Iris pigment epithelial cell (primary cell): ENCODE measurements at regions not wholly inside any gene's neighbourhood (a gene's known extent, or its start where the extent isn't known, plus 50 kb on each side); places are given as distances from the start of the nearest gene placed in this dataset.
A peak's percentile ranks its signal among the peaks of the same experiment; 100 is the strongest.
"Not testable (repeated sequence)": the region's sequence is repeated elsewhere in the genome, so short reads cannot be mapped to it uniquely, and the experiment has no call there.

Experiments
- DNase-seq: peaks from one replicate; pipeline ENCODE4 v3.0.0-alpha.2; 2011; ENCODE audit warnings: low read depth

DNA sequence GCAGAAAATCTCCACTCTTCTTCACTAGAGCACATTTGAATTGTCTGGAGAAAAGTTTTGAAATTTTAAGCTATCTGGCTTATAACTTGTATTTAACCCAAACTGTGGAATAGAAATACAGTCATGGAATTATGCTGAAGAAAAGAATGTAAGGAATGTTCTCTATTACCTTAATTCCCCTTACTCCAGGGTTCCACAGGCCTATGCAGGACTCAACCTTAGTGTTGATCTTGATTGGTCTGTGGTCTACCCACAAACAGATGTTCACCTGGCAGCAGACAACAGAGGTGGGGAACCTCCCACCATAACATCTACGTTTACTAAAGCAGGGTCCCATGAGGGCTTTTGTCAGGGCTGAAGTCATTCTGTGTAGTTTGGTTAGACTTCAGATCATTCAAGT lies 189.3 kb upstream of the GPRIN3 start:
- peak; percentile 41 for DNase-seq

DNA sequence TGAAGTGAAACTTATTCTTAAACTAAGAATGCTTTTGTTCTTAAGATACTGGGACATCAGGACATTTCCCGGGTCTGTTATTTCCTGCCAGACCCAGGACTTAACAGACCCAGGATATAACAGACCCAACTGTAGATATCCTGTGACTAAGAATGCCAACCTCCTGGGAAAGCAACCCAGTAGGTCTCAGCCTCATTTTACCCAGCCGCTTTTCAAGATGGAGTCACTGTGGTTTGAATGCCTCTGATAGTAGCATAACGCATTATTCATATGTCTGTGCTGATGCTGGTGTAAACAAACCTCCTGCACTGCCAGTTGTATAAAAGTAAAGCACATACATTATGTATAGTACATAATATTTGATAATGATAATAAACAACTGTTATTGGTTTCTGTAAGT lies 185.8 kb upstream of the GPRIN3 start:
- no peak for DNase-seq

DNA sequence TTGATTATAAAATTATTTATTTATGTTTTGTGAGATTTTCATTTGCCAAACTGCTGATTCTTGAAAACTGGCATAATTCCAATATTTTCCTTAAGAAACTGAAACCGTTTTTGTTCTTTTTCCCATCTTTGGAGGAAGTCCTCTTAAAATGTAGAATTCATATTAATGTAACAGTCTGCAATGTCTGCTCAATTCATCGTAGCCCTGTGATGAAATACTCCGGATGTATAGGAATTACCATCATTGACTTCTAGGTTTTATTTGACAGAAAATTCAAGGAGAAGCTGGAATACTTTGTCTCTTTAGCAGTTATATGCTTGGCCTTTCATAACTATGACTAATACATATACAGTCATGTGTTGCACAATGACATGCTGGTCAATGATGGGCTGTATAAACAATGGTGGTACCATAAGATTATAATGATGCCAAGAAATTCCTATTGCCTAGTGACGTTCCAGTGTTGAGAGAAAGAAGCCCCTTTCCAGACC lies 185.0 kb upstream of the GPRIN3 start:
- peak; percentile 90 for DNase-seq

DNA sequence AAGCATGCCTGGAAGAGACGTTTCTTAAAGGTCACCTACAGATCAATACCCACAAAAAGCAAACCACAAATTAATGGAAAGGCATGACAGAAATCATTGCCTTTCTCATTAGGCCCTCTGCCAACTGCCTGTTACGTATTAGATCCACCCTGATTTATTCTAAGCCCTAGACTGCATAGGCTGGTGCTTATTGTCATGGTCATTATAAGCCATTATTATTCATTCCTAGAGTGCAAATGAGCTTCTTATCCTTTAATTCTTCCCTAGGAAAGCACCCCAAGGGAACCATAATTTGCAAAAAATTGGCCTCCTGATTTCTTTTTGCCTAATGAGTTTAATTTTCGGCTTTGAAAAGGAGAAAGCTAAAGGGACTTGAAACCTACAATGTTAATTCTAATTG lies 184.2 kb upstream of the GPRIN3 start:
- DNase-seq: no peak

DNA sequence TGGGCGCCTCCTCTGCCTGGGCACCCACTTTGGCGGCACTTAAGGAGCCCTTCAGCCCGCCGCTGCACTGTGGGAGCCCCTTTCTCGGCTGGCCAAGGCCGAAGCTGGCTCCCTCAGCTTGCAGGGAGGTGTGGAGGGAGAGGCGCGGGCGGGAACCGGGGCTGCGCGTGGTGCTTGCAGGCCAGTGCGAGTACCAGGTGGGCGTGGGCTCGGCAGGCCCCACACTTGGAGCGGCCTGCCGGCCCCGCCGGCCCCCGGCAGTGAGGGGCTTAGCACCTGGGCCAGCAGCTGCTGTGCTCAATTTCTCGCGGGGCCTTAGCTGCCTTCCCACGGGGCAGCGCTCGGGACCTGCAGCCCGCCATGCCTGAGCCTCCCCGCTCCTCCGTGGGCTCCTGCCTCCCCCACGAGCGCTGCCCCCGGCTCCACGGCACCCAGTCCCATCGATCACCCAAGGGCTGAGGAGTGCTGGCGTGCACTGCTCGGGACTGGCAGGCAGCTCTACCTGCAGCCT lies 182.4 kb upstream of the GPRIN3 start:
- DNase-seq: not testable (repeated sequence)

DNA sequence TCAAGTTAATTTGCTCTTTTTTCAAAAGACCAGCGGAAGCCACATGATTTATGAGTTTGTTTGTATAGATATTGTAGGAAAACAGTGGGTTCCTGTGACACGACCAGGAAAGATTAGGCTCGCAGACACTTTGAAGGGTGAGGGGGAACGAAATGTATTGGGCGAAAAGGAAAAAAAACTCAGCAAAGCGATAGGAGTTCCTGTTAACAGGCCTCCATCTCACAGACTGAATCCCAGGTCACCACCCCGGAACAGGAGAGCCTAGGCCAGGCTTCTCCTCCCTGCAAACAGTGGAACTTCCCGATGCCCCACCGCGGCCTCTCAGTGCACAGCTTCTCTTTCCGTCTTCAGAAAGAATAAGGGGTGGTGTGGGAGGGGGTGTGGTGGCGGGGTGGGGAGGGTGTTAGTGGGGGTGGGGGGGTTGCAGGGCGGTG lies 181.8 kb upstream of the GPRIN3 start:
- no peak for DNase-seq

DNA sequence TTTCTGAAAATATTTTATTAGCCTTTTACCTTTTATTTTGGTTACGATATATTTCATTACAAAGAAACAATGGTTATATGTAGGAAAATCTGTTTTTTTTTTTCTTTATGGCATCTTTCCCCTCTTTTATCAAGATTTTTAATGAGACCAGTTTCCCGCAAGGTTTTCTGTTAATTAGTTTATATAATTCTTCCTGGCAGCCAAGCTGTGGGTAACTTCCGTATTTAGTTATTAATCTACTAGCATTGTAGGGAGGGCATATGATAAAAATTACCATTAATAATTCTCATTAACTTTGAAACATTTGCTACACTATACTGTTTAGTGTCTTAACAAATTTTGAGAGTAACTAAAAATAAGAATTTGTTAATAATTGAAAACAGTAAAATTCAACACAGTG lies 181.1 kb upstream of the GPRIN3 start:
- no peak for DNase-seq

DNA sequence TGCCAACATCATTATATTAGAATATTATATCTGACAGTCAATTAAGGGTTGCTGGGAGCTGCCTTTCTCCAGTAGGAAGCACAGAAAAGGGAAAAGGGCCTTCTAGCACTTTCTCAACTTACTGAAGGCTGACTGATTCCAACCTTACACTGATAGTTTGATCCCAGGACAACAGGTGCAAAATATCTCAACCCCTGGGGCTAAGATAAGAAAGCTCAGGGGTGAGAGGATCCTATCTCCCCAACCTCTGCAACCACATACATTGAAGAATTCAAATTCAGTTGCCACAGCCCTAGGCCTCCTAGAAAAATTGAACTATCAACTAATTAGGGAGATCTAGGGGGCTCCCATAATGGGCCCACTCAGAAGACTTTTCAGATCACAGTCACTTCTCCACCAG lies 179.1 kb upstream of the GPRIN3 start:
- no peak for DNase-seq

DNA sequence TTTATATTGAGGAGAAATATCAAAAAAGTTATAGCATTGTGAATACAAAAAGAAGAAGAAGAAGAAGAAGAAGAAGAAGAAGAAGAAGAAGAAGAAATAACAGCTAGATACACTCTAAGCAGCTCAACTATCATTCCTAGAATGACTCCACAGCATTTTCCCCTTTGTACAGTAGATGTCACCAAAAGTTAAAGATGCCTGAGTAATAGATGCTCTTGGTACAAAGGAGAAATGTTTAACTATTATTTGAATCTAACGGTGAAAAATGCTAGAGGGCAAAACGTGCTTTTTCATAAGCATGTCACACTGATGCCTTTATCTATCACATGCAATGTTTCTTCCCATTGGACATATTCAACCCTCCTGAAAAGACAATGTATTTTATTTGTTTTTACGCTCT lies 178.4 kb upstream of the GPRIN3 start:
- DNase-seq: peak; percentile 61

DNA sequence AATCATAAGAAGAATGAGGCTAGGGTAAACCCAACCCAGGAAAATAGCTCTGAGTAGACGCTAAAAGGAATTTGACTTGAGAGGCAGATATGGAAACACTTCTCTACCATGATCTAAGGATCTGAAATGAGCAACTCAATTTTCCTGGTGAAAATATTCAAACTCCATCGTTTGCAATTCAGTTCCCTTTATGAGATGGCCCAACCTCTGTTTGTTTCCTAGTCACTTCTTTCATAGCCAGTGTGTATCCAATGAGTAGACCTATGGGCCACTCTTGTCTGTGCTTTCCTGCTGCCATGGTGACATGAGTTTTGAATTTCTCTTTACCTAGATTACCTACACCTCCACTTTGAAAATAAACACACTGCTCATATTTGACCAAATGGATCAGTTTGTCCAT lies 176.2 kb upstream of the GPRIN3 start:
- no peak for DNase-seq

DNA sequence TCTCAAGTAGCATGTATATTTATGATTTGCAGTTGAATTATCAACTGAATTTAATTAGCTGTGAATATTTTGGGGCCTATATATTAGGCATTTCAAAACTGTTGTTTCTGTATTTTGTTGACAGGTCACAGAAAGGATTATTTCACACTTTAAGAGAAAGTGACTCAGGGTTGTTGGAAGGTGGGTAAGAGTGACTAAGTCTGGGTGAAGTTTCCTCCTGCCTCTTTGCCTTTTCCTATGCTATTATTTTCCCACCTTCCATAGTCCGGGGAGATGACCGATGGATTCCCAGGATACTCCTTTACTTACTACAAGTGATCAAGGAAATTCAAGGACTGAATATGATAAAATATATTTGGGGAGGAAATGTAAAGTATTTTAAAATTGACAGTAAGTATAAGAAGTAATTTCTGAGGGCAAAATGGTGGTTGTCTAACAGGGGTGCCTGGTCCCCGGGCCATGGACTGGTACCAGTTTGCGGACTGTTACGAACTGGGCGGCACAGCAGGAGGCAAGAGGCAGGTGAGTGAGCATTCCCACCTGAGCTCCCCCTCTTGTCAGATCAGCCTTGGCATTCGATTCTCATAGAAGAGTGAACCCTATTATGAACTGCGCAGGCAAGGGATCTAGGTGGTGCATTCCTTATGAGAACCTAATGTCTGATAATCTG lies 175.5 kb upstream of the GPRIN3 start:
- DNase-seq: peak; percentile 20

DNA sequence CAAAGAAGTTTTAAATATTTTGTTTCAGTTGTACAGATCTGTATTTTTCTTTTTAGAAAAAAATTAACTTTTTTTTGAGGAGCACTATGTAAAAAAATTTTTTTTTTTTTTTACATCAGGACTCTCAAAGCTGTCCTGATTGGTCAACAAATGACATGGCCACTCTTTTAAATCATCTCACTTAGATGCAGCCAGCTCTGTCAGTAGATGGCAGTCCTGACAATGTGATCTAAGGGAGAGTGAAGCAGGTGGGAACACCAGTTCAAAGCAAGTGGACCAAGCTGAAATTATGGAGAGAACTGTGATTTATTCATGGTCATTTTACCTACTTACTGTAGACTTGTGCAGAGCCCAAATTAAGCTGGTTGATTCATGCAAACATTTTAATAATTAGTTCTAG lies 174.7 kb upstream of the GPRIN3 start:
- peak; percentile 59 for DNase-seq

DNA sequence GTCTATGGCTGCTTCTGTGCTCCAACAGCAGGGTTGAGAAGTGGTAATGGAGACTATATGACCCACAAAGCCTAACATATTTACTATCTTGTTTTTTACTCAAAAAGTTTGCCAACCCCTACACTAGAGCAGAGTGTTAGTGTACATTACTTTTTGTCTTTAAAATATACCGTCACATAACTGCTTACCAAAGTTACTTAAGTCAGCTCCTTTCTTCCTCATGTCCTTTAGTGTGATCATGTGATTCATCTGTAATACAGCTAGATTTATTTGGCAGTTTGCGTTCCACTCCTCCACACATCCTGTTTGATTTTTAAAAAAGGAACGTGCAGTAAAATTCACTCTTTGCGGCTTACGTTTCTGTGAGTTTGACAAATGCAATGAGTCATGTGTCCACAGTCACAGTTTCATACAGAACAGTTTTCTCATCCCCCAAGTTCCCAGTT lies 162.4 kb upstream of the GPRIN3 start:
- peak; percentile 96 for DNase-seq

DNA sequence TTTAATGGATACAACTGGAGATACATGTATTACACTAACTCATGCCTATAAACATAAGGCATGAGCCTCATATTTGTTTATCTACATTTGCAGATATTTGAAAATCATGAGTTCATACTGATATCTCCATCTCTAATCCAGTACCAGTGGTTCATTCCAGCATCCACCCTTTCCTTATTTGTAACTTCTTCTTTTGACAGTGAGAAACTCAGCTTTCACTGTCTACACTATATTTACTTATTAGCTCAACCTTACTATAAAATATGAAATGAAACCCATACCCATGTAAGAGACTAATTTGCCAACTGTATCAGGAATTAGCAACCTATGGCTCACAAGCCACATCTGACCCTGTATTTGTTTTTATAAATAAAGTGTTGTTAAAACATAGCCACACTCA lies 161.9 kb upstream of the GPRIN3 start:
- peak; percentile 12 for DNase-seq

DNA sequence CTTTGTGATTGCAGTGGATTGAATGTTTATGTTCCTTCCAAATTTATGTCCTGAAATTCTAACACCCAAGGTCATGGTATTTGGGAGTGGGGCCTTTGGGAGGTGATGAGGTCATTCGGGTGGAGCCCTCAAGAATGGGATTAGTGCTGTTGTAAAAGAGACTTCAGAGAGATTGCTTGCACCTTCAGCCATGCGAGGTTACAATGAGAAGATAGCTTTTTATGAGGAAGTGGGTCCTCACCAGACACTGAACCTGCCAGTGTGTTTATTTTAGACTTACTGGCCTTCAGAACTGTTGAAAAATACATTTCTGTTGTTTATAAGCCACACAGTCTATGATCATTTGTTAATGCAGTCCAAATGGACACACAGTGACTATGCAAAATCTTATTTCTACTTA lies 161.0 kb upstream of the GPRIN3 start:
- peak; percentile 6 for DNase-seq

DNA sequence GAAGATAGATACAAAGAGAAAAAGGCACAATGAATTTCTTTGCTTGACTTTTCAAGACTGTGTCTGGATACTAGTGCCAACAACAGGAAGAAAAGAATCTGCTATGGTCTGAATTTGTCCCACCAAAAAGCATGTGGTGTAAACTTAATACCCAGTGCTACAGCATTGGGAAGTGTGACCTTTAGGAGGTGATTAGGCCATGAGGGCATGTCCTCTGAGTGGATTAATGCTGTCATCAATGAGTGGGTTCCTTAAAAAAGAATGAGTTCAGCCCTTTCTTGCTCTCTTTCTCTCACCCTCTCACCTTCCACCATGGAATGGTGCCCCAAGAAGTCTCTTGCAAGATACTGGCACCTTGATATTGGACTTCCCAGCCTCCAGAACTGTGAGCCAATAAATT lies 155.7 kb upstream of the GPRIN3 start:
- no peak for DNase-seq

DNA sequence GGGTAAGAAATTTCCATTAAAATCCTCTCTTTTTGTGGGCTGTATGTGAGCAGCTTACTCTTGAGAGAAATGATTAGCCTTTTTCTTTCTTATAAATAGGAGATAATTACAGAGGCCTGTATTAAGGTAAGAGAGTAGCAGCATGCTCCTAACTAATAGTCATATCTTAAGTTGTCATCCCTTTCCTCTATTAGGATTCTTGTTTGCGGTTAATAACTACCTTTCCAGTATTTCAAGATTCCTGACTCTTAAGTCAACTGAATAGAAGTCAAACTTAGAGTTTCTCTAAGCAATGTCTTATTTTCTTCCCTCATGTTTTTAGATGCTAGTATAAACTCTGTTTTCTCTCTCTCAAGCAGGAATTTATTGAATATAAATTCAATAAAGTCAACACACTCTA lies 139.9 kb upstream of the GPRIN3 start:
- DNase-seq: no peak

DNA sequence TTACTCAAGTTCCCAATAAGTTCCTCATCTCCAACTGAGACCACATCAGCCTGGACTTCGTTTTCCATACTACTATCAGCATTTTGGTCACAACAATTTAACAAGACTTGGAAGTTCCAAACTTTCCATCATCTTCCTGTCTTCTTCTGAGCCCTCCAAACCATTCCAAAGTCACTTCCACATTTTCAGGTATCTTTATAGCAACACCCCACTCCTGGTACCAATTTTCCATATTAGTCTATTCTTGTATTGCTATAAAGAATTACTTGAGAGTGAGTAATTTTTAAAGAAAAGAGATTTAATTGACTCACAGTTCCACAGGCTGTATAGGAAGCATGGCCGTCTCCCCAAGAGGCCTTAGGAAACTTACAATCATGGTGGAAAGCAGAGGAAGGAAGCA lies 138.6 kb upstream of the GPRIN3 start:
- DNase-seq: no peak

DNA sequence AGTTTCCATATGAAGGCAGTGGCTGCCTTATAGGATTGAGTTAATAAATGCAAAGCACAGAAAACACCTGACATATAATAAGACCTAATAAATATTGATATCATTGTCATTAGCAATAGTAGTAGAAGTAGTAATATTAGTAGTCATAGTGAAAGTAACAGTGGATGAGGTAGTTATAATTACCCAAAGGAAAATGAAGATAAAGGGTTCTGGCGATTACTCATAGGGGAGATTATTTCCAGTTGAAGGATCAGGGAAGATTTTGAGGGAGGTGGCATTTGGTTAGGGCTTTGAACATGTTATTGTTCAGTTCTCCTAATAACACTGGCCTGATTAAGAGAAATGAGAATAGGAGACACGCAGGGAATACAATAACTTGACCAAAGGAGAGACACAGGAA lies 131.9 kb upstream of the GPRIN3 start:
- peak; percentile 13 for DNase-seq

DNA sequence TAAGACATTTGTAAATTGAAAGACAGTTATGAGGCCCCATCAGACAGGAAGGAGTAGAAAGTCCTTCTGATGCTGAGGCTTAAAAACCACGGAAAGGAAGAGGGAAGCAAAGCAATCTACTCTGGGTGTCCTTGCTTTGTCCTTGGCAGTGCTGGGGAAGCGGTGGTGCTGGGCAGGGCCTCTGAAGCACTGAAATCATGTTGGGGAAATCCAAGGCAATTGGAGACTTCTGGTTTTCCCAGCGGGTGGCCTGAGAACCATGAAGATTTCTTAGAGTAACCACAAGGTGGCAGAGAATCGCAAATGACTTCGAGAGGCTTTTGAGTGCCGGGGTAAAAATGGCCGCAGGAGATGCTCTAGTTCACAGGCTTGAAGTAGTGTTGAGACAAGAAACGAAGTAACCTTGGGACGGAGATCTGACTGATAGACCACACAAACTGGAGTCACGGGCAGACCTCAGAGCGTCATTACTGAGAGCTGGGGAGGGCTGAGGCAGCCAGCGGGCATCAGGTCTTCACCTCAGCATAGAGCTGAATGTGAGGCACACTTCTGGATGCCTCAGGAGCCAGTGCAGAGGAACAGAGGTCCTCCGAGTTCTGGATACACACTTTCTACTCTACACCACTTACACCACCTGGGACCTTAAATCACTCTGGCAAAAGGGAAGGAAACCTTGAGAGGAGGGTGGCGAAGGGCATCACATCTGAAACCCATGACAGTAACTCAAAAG lies 130.7 kb upstream of the GPRIN3 start:
- DNase-seq: peak; percentile 51

DNA sequence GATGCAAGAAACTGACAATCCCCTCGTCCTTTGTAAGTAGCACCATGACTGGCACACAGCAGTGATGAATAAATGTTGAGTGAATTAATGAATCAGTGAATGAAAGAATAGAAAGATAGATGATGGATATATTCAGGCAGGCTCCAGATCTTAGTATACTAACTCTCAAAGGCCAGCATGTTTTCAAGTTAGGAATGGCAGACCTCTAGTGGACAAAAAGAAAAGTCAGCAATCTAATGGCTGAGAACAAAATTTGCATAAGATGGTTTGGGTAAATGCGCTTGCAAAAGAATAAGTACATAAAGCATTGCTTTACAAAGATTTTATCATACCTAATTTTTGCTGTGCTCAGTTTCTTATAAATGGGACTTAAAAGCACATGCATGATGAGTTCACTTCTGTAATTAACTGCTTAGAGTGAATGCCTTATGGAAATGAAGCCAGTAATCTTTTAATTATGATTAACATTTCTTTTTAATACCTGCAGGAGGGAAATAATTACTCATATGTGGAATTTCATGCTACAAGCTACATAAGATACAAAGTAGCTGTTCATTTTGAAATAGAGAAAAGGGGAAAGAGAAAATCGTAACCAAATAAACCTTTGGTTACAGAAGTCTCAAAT lies 126.9 kb upstream of the GPRIN3 start:
- DNase-seq: peak; percentile 50

DNA sequence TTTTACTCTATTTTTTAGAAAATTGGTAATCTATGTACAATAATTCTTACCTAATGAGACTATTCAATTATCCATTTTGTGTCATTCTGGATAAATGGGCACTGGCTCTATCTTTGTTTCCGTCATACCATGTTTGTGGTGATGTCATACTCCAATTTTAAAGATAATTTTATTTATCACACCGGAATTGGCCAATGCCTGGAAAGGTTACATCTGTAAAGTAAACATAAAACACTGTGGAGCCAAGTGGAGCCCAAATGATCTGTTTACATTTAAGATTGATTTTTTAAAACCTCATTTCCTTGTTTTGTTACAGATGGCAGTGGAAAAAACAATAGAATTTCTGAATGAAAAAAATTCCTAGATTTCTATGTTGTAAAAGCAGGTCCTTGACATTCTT lies 120.2 kb upstream of the GPRIN3 start:
- DNase-seq: no peak

DNA sequence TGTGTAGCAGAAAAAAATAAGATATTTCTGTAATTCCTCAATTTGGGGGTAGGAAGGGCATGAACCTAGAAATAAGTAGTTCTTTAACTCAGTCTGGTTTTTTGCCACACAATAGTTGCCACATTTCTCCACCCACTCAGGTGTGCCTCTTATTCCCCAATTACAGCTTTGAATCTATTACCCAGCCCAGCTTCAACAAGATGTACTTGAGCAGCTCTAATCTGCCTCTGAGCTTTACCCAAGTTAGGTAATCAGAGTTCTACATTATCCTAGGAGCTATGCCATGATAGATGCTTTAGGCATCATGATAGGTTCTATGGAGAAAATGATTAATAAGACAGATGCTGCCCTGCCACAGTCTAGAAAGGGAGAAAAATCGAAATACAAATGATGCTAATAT lies 117.4 kb upstream of the GPRIN3 start:
- DNase-seq: no peak
